HCT116 (cell line): ENCODE measurements at regions not wholly inside any gene's neighbourhood (a gene's known extent, or its start where the extent isn't known, plus 50 kb on each side); places are given as distances from the start of the nearest gene placed in this dataset.

Source experiments
- ATAC-seq: fragments of 200-7000 bp; cut with Tn5 transposase; 2 replicates; pipeline ENCODE4 v1.9.1; 2020; ENCODE audit warnings: mild to moderate bottlenecking, moderate library complexity
- BruUV-seq: library from RNA; stranded (reverse); fragments of 400-500 nt; replicated peaks from 2 replicates; lab custom pipeline; 2021; lab: Mats Ljungman, UMichigan
- CTCF ChIA-PET: fragments of 300-600 bp; sonication (Branson Sonifier 250); formaldehyde crosslinking; loops from one replicate; lab custom pipeline; 2021; ENCODE audit warnings: antibody characterized with exemption; lab: Charles Lee
- POLR2A ChIA-PET: fragments of 300-600, 350-600 bp; sonication (Branson Sonifier 250); formaldehyde crosslinking; loops from one replicate; lab custom pipeline; 2021; ENCODE audit warnings: antibody characterized with exemption; lab: Charles Lee
- RAD21 ChIA-PET, 2 experiments: fragments of 300-600 bp; sonication (Branson Sonifier 250); formaldehyde crosslinking; loops; one replicate each; lab custom pipeline; 2023; ENCODE audit warnings: low total read pairs in 2 of 2; ENCODE audit not compliant: uncharacterized antibody in 2 of 2, unreplicated experiment in 2 of 2, low non-redundant PET in 1 of 2; lab: Charles Lee
- DNase-seq: peaks from one replicate; pipeline ENCODE4 v3.0.0-alpha.2; 2010; ENCODE audit warnings: low read depth, low spot score
- H2AFZ ChIP-seq: fragments of 200-600 bp; shearing (Covaris generic), sonication (generic); 2 replicates; pipeline ENCODE4 v1.6.1; 2017; ENCODE audit warnings: low read depth, mixed run types, mixed read lengths, antibody characterized with exemption, low read length; ENCODE audit not compliant: poor library complexity, severe bottlenecking
- H3K27ac ChIP-seq: 2 replicates; pipeline ENCODE4 v1.5.1; 2012; ENCODE audit warnings: low read depth, low read length
- H3K27me3 ChIP-seq: fragments of 200-600 bp; sonication (generic); 2 replicates; pipeline ENCODE4 v1.6.1; 2016; ENCODE audit warnings: mixed run types, low read length, mixed read lengths; ENCODE audit not compliant: insufficient read depth
- H3K36me3 ChIP-seq, 2 experiments: fragments of 200-500 bp in 1 of 2; fragments of 200-600 bp in 1 of 2; sonication (Bioruptor generic) in 1 of 2; sonication (generic) in 1 of 2; 2 replicates each; pipeline versions ENCODE4 v1.5.1 to v1.6.1; 2014 to 2016; ENCODE audit warnings: low read length in 2 of 2, inconsistent platforms in 1 of 2, mixed read lengths in 1 of 2, mixed run types in 1 of 2; ENCODE audit not compliant: insufficient read depth in 2 of 2, control insufficient read depth in 1 of 2
- H3K4me1 ChIP-seq, 2 experiments: fragments of 200-600 bp in 1 of 2; sonication (generic) in 1 of 2; 2 replicates each; pipeline versions ENCODE4 v1.5.1 to v1.6.1; 2012 to 2017; ENCODE audit warnings: low read length in 2 of 2, inconsistent platforms in 1 of 2, mild to moderate bottlenecking in 1 of 2, mixed read lengths in 1 of 2, mixed run types in 1 of 2, moderate library complexity in 1 of 2; ENCODE audit not compliant: insufficient read depth in 2 of 2, control insufficient read depth in 1 of 2
- H3K4me2 ChIP-seq: fragments of 200-600 bp; sonication (generic); 2 replicates; pipeline ENCODE4 v1.6.1; 2017; ENCODE audit warnings: mixed run types, low read length, mixed read lengths
- H3K4me3 ChIP-seq, 2 experiments: fragments of 200-600 bp in 1 of 2; sonication (generic) in 1 of 2; replicated peaks in 1 of 2; 2 replicates each; pipeline ENCODE4 v1.5.1; 2011 to 2016; ENCODE audit warnings: low read length in 2 of 2, control low read depth in 1 of 2, low read depth in 1 of 2, mild to moderate bottlenecking in 1 of 2, mixed read lengths in 1 of 2, mixed run types in 1 of 2
- H3K79me2 ChIP-seq: fragments of 200-600 bp; sonication (generic); 2 replicates; pipeline ENCODE4 v1.6.1; 2017; ENCODE audit warnings: mild to moderate bottlenecking, mixed run types, low read length, moderate library complexity, mixed read lengths; ENCODE audit not compliant: insufficient read depth
- H3K9ac ChIP-seq: fragments of 200-600 bp; sonication (generic); 2 replicates; pipeline ENCODE4 v1.6.1; 2016; ENCODE audit warnings: low read length, mixed read lengths
- H3K9me2 ChIP-seq: fragments of 200-600 bp; sonication (generic), shearing (Covaris generic); 2 replicates; pipeline ENCODE4 v1.6.1; 2017; ENCODE audit warnings: mixed run types, mild to moderate bottlenecking, moderate library complexity; ENCODE audit not compliant: insufficient read depth
- H3K9me3 ChIP-seq, 2 experiments: fragments of 200-500 bp in 1 of 2; fragments of 200-600 bp in 1 of 2; sonication (Bioruptor generic) in 1 of 2; sonication (generic) in 1 of 2; 2 replicates each; pipeline ENCODE4 v1.6.1; 2014 to 2017; ENCODE audit warnings: low read length in 2 of 2, mixed read lengths in 2 of 2, inconsistent platforms in 1 of 2, low read depth in 1 of 2, mild to moderate bottlenecking in 1 of 2, mixed run types in 1 of 2, moderate library complexity in 1 of 2; ENCODE audit not compliant: control insufficient read depth in 1 of 2, insufficient read depth in 1 of 2
- H4K20me1 ChIP-seq: fragments of 200-600 bp; sonication (generic), shearing (Covaris generic); 2 replicates; pipeline ENCODE4 v1.6.1; 2017; ENCODE audit warnings: mixed run types, mild to moderate bottlenecking, moderate library complexity; ENCODE audit not compliant: insufficient read depth
- CBX3 ChIP-seq: IDR thresholded peaks from 2 replicates; pipeline ENCODE4 v1.6.1; 2012; ENCODE audit warnings: low read depth
- CTCF ChIP-seq, 3 experiments: fragments of 200-600 bp in 1 of 3; sonication (generic) in 1 of 3; IDR thresholded peaks in 2 of 3; conservative IDR thresholded peaks in 1 of 3; 2 replicates each; pipeline ENCODE4 v1.5.1; 2012 to 2017; ENCODE audit warnings: low read depth in 2 of 3, low read length in 2 of 3, antibody characterized with exemption in 1 of 3, borderline replicate concordance in 1 of 3, control low read depth in 1 of 3, mild to moderate bottlenecking in 1 of 3, mixed read lengths in 1 of 3, mixed run types in 1 of 3, moderate library complexity in 1 of 3; ENCODE audit not compliant: insufficient read depth in 1 of 3
- ELF1 ChIP-seq: IDR thresholded peaks from 2 replicates; pipeline ENCODE4 v1.6.1; 2012; ENCODE audit warnings: low read depth, borderline replicate concordance
- FOSL1 ChIP-seq: IDR thresholded peaks from 2 replicates; pipeline ENCODE4 v1.6.1; 2012; ENCODE audit warnings: low read depth
- JUND ChIP-seq: IDR thresholded peaks from 2 replicates; pipeline ENCODE4 v1.6.1; 2012
- MAX ChIP-seq: IDR thresholded peaks from 2 replicates; pipeline ENCODE4 v1.6.1; 2012
- POLR2AphosphoS5 ChIP-seq: IDR thresholded peaks from 2 replicates; pipeline ENCODE4 v1.6.1; 2011; ENCODE audit warnings: mild to moderate bottlenecking, low read depth, low read length, moderate library complexity
- RAD21 ChIP-seq: IDR thresholded peaks from 2 replicates; pipeline ENCODE4 v1.6.1; 2012; ENCODE audit warnings: low read depth, mild to moderate bottlenecking
- SIN3A ChIP-seq: IDR thresholded peaks from 2 replicates; pipeline ENCODE4 v1.6.1; 2012; ENCODE audit warnings: low read depth
- SRF ChIP-seq: IDR thresholded peaks from 2 replicates; pipeline ENCODE4 v1.6.1; 2012; ENCODE audit warnings: low read depth
- TCF7L2 ChIP-seq: IDR thresholded peaks from 2 replicates; pipeline ENCODE4 v1.7.0; 2011; ENCODE audit warnings: borderline replicate concordance, inconsistent platforms; ENCODE audit not compliant: insufficient read depth, insufficient read length; ENCODE audit errors: extremely low read depth
- ZFX ChIP-seq: fragments of 450-650 bp; IDR thresholded peaks from 2 replicates; pipeline ENCODE4 v1.6.1; 2017
- ZNF274 ChIP-seq: fragments of 200-500 bp; sonication (Bioruptor generic); IDR thresholded peaks from 2 replicates; pipeline ENCODE4 v1.6.1; 2014; ENCODE audit warnings: mild to moderate bottlenecking, low read depth, low read length, inconsistent platforms
- intact Hi-C: fragments of 100-400 bp; cut with micrococcal nuclease; formaldehyde crosslinking; loops from 2 replicates; pipeline ENCODE4 v1.10.0; 2022
- TF ChIP-seq, protein P1 (sequence below): IDR thresholded peaks from 2 replicates; pipeline ENCODE4 v1.6.1; 2012; ENCODE audit warnings: low read depth

DNA sequence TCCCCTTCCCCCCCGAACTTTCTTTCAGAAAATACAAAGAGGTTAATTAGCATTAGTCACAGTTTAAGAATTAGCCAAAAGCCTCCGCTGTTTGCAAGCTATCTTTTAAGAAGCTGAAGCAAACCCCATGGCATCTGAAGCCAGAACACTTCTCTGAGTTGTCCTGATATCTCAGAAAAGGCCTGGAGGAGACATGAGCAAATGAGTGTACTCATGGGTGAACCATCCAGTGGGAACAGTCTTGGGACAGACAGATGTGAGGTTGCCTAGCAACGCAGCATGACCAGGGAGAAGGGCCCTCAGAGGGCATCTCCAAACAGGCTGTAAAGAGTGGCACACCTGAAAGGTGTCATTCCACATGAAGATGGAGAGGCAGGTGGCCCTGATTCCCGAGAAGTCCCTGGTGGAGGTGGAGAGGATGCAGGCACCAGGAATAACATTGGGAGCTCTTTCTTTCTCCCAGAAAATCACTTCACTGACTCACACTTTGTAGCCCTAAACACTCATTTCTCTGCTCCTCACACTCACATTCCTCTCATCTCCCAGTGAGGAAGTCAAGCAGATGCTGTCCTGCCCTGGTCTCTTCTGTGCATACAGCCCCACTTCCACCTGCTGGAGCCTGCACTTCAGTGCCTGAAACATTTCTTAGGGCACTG is 87.0 kb upstream of the TSHZ3 start:
- Histone ChIP-seq H3K9me3 (peaks cover 9 to 45% of the 10 kb centered on the region in 2 experiments; a peak in 2 of 4 replicates), H2AFZ (no peak overlapping the region), H3K9me2 (no peaks in the 10 kb centered on the region), H3K4me1 (no peaks in the 10 kb centered on the region), H3K36me3 (no peaks in the 10 kb centered on the region), H3K4me3 (no peak overlapping the region), H3K79me2 (no peaks in the 10 kb centered on the region), H3K27me3 (no peaks in the 10 kb centered on the region), H3K27ac (no peak overlapping the region), H3K4me2 (no peak overlapping the region), H3K9ac (no peak overlapping the region), H4K20me1 (no peaks in the 10 kb centered on the region)
- intact Hi-C loops: no loop called here
- ChIA-PET RAD21 (no interaction called here), POLR2A (no interaction called here), CTCF (no interaction called here)
- ATAC-seq: no peak
- no peak for DNase-seq
- no TSS peak for BruUV-seq
- TF ChIP-seq RAD21 (no peak), FOSL1 (no peak), JUND (no peak), TCF7L2 (no peak), ZNF274 (no peak), POLR2AphosphoS5 (no peak), MAX (no peak), CBX3 (no peak), SIN3A (no peak), SRF (no peak), ZFX (no peak), CTCF (IDR thresholded peaks at IDR 0.05 in 2 of 3, conservative IDR thresholded peaks at IDR 0.05 in 1 of 3; ENCODE audit: borderline replicate concordance in 1 of 3, insufficient read depth in 1 of 3, low read depth in 2 of 3, low read length in 2 of 3) (no peak), ELF1 (no peak)
- TF ChIP-seq, protein P1, sequence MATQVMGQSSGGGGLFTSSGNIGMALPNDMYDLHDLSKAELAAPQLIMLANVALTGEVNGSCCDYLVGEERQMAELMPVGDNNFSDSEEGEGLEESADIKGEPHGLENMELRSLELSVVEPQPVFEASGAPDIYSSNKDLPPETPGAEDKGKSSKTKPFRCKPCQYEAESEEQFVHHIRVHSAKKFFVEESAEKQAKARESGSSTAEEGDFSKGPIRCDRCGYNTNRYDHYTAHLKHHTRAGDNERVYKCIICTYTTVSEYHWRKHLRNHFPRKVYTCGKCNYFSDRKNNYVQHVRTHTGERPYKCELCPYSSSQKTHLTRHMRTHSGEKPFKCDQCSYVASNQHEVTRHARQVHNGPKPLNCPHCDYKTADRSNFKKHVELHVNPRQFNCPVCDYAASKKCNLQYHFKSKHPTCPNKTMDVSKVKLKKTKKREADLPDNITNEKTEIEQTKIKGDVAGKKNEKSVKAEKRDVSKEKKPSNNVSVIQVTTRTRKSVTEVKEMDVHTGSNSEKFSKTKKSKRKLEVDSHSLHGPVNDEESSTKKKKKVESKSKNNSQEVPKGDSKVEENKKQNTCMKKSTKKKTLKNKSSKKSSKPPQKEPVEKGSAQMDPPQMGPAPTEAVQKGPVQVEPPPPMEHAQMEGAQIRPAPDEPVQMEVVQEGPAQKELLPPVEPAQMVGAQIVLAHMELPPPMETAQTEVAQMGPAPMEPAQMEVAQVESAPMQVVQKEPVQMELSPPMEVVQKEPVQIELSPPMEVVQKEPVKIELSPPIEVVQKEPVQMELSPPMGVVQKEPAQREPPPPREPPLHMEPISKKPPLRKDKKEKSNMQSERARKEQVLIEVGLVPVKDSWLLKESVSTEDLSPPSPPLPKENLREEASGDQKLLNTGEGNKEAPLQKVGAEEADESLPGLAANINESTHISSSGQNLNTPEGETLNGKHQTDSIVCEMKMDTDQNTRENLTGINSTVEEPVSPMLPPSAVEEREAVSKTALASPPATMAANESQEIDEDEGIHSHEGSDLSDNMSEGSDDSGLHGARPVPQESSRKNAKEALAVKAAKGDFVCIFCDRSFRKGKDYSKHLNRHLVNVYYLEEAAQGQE: no peak
